Neural progenitor cell (in vitro differentiated cells): ENCODE measurements at regions not wholly inside any gene's neighbourhood (a gene's known extent, or its start where the extent isn't known, plus 50 kb on each side); places are given as distances from the start of the nearest gene placed in this dataset.

Experiments used
- DNase-seq: peaks from one replicate; pipeline ENCODE4 v3.0.0-alpha.2; 2016; ENCODE audit warnings: low spot score
- H2AFZ ChIP-seq: fragments of 200-600 bp; sonication (generic); replicated peaks from 2 replicates; pipeline ENCODE4 v1.6.1; 2016; ENCODE audit warnings: antibody characterized with exemption
- H3F3A ChIP-seq: fragments of 200-600 bp; sonication (generic); 2 replicates; pipeline ENCODE4 v1.6.1; 2016; ENCODE audit warnings: antibody characterized with exemption, low read depth
- H3K27ac ChIP-seq: fragments of 200-600 bp; sonication (generic); 2 replicates; pipeline ENCODE4 v1.5.1; 2016; ENCODE audit warnings: mild to moderate bottlenecking
- H3K27me3 ChIP-seq: fragments of 200-600 bp; sonication (generic); 2 replicates; pipeline ENCODE4 v1.6.1; 2016; ENCODE audit warnings: mild to moderate bottlenecking, moderate library complexity
- H3K36me3 ChIP-seq: fragments of 200-600 bp; sonication (generic); 2 replicates; pipeline ENCODE4 v1.5.1; 2016
- H3K4me1 ChIP-seq: fragments of 200-600 bp; sonication (generic); 2 replicates; pipeline ENCODE4 v1.6.1; 2016; ENCODE audit warnings: mixed run types
- H3K4me2 ChIP-seq: fragments of 200-600 bp; sonication (generic); 2 replicates; pipeline ENCODE4 v1.6.1; 2016
- H3K4me3 ChIP-seq: fragments of 200-600 bp; sonication (generic); 2 replicates; pipeline ENCODE4 v1.5.1; 2016
- H3K79me2 ChIP-seq: fragments of 200-600 bp; sonication (generic); 2 replicates; pipeline ENCODE4 v1.6.1; 2016; ENCODE audit warnings: low read depth
- H3K9ac ChIP-seq: fragments of 200-600 bp; sonication (generic); 2 replicates; pipeline ENCODE4 v1.6.1; 2016
- H3K9me3 ChIP-seq: fragments of 200-600 bp; sonication (generic); 2 replicates; pipeline ENCODE4 v1.5.1; 2016; ENCODE audit warnings: low read depth
- H4K20me1 ChIP-seq: fragments of 200-600 bp; sonication (generic); 2 replicates; pipeline ENCODE4 v1.6.1; 2016; ENCODE audit warnings: low read depth
- H3K27ac Mint-ChIP-seq: 3 replicates; pipeline ENCODE4 v1.8.0; 2021; ENCODE audit warnings: mixed read lengths
- H3K27me3 Mint-ChIP-seq: 2 replicates; pipeline ENCODE4 v1.8.0; 2022; ENCODE audit warnings: low read depth, mild to moderate bottlenecking, inconsistent platforms, moderate library complexity, mixed read lengths; ENCODE audit not compliant: insufficient read depth
- H3K36me3 Mint-ChIP-seq: 3 replicates; pipeline ENCODE4 v1.8.0; 2021; ENCODE audit warnings: mixed read lengths
- H3K4me1 Mint-ChIP-seq: 3 replicates; pipeline ENCODE4 v1.8.0; 2021; ENCODE audit warnings: mixed read lengths
- H3K4me3 Mint-ChIP-seq: 3 replicates; pipeline ENCODE4 v1.8.0; 2021; ENCODE audit warnings: mild to moderate bottlenecking, moderate library complexity, mixed read lengths
- H3K9me3 Mint-ChIP-seq: 3 replicates; pipeline ENCODE4 v1.8.0; 2020; ENCODE audit warnings: mixed read lengths
- EZH2 ChIP-seq: fragments of 200-600 bp; sonication (generic); IDR thresholded peaks from 2 replicates; pipeline ENCODE4 v1.6.1; 2017; ENCODE audit warnings: antibody characterized with exemption, mild to moderate bottlenecking, moderate library complexity
- EZH2phosphoT487 ChIP-seq: fragments of 200-600 bp; sonication (generic); IDR thresholded peaks from 2 replicates; pipeline ENCODE4 v1.6.1; 2017; ENCODE audit warnings: antibody characterized with exemption
- TF ChIP-seq, protein P1 (sequence below): fragments of 200-600 bp; sonication (generic); IDR thresholded peaks from 2 replicates; pipeline ENCODE4 v1.5.1; 2017; ENCODE audit warnings: antibody characterized with exemption, mild to moderate bottlenecking

DNA sequence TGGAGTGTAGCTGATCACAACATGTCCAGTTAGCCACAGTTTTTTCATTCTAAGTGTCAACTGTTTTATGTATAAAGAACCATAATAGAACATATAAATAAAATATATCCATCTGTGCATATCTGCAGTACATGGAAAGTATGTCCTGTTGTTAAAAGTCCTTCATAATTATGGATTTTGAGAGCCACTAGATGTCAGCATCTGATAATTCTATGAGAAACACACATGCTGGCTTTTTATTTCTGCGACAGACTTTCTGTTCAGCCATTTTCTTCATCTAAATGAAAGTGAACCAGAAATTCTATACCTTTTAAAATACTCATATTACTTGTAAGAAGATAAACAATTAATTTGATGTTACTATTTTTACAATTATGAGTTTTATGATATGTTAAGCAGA is 251.5 kb downstream of the GPM6A start:
- Histone ChIP-seq H3K36me3 (no peaks in the 10 kb centered on the region), H3K9ac (no peak overlapping the region), H3K27ac (no peak overlapping the region), H3F3A (no peaks in the 10 kb centered on the region), H3K4me2 (no peak overlapping the region), H3K9me3 (no peaks in the 10 kb centered on the region), H3K4me1 (no peaks in the 10 kb centered on the region), H2AFZ (no peak overlapping the region), H4K20me1 (no peaks in the 10 kb centered on the region), H3K4me3 (no peak overlapping the region), H3K79me2 (no peaks in the 10 kb centered on the region), H3K27me3 (no peaks in the 10 kb centered on the region)
- Mint-ChIP-seq H3K36me3 (no peaks in the 10 kb centered on the region), H3K4me3 (no peak overlapping the region), H3K27ac (no peak overlapping the region), H3K4me1 (peaks cover 7% of the 10 kb centered on the region), H3K27me3 (no peaks in the 10 kb centered on the region), H3K9me3 (no peaks in the 10 kb centered on the region)
- DNase-seq: no peak
- TF ChIP-seq, protein P1, sequence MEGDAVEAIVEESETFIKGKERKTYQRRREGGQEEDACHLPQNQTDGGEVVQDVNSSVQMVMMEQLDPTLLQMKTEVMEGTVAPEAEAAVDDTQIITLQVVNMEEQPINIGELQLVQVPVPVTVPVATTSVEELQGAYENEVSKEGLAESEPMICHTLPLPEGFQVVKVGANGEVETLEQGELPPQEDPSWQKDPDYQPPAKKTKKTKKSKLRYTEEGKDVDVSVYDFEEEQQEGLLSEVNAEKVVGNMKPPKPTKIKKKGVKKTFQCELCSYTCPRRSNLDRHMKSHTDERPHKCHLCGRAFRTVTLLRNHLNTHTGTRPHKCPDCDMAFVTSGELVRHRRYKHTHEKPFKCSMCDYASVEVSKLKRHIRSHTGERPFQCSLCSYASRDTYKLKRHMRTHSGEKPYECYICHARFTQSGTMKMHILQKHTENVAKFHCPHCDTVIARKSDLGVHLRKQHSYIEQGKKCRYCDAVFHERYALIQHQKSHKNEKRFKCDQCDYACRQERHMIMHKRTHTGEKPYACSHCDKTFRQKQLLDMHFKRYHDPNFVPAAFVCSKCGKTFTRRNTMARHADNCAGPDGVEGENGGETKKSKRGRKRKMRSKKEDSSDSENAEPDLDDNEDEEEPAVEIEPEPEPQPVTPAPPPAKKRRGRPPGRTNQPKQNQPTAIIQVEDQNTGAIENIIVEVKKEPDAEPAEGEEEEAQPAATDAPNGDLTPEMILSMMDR: peak; percentile 46
- no peak for TF ChIP-seq EZH2

DNA sequence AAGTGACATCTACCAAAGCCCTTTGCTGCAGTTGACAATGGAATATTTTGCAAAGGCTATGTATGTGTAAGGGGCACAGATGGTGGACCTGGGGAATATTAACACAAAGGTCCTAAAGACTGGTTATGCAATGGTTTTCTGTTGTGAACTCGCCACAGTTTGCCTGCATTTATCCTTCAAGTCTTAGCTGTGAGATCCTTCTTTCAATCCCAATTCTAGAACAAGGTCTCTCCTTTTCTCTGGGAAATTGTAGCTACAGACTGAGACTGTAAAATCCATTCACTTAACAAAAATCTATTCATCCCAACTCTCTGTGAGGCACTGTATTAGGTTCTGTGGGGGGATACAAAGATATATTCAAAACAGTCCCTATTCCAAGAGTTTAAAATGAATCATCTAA is 250.4 kb downstream of the GPM6A start:
- Histone ChIP-seq H3K4me1 (no peaks in the 10 kb centered on the region), H3K79me2 (no peaks in the 10 kb centered on the region), H3K36me3 (no peaks in the 10 kb centered on the region), H3K27me3 (no peaks in the 10 kb centered on the region), H3K9ac (no peak overlapping the region), H3K4me2 (no peak overlapping the region), H3F3A (no peaks in the 10 kb centered on the region), H3K9me3 (no peaks in the 10 kb centered on the region), H4K20me1 (no peaks in the 10 kb centered on the region), H3K4me3 (no peak overlapping the region), H2AFZ (no peak overlapping the region), H3K27ac (no peak overlapping the region)
- no peak overlapping the region for H3K4me3 Mint-ChIP-seq
- no peak overlapping the region for H3K27ac Mint-ChIP-seq
- TF ChIP-seq, protein P1: no peak
- TF ChIP-seq EZH2: no peak
- TF ChIP-seq EZH2phosphoT487: no peak
- no peaks in the 10 kb centered on the region for H3K9me3 Mint-ChIP-seq
- H3K4me1 Mint-ChIP-seq: peaks cover 7% of the 10 kb centered on the region
- H3K27me3 Mint-ChIP-seq: no peaks in the 10 kb centered on the region
- no peaks in the 10 kb centered on the region for H3K36me3 Mint-ChIP-seq
- DNase-seq: no peak

GRCh38 chr4:175562111-175562510 is 250.0 kb downstream of the GPM6A start:
- H3K4me1 Mint-ChIP-seq: peaks cover 7% of the 10 kb centered on the region
- H3K9ac ChIP-seq: no peak overlapping the region
- no peaks in the 10 kb centered on the region for H3K36me3 Mint-ChIP-seq
- no peaks in the 10 kb centered on the region for H3K79me2 ChIP-seq
- no peak for TF ChIP-seq EZH2
- no peak for TF ChIP-seq EZH2phosphoT487
- TF ChIP-seq, protein P1: no peak
- H3K27me3 Mint-ChIP-seq: no peaks in the 10 kb centered on the region
- no peak overlapping the region for H2AFZ ChIP-seq
- no peak overlapping the region for H3K27ac Mint-ChIP-seq
- no peak for DNase-seq
- no peak overlapping the region for H3K27ac ChIP-seq
- no peak overlapping the region for H3K4me2 ChIP-seq
- no peaks in the 10 kb centered on the region for H3K4me1 ChIP-seq
- H3K4me3 Mint-ChIP-seq: no peak overlapping the region
- H3K9me3 ChIP-seq: no peaks in the 10 kb centered on the region
- H3F3A ChIP-seq: no peaks in the 10 kb centered on the region
- H3K27me3 ChIP-seq: no peaks in the 10 kb centered on the region
- no peak overlapping the region for H3K4me3 ChIP-seq
- no peaks in the 10 kb centered on the region for H4K20me1 ChIP-seq
- no peaks in the 10 kb centered on the region for H3K36me3 ChIP-seq
- no peaks in the 10 kb centered on the region for H3K9me3 Mint-ChIP-seq

- Histone ChIP-seq H3K4me3 (no peak overlapping the region), H3K9ac (no peak overlapping the region), H3K4me1 (no peaks in the 10 kb centered on the region), H3K27me3 (no peaks in the 10 kb centered on the region), H3K27ac (no peak overlapping the region), H3K79me2 (no peaks in the 10 kb centered on the region), H3K9me3 (no peaks in the 10 kb centered on the region), H3K36me3 (no peaks in the 10 kb centered on the region), H4K20me1 (no peaks in the 10 kb centered on the region), H3F3A (no peaks in the 10 kb centered on the region), H2AFZ (no peak overlapping the region), H3K4me2 (no peak overlapping the region)
- DNase-seq: no peak
- H3K27me3 Mint-ChIP-seq: no peaks in the 10 kb centered on the region
- no peaks in the 10 kb centered on the region for H3K9me3 Mint-ChIP-seq
- H3K4me3 Mint-ChIP-seq: no peak overlapping the region
- H3K4me1 Mint-ChIP-seq: peaks cover 7% of the 10 kb centered on the region
- no peaks in the 10 kb centered on the region for H3K36me3 Mint-ChIP-seq
- H3K27ac Mint-ChIP-seq: no peak overlapping the region
- TF ChIP-seq, protein P1: no peak
- no peak for TF ChIP-seq EZH2
- no peak for TF ChIP-seq EZH2phosphoT487
Observed at GRCh38 chr4:175562542-175562941, 249.5 kb downstream of the GPM6A start.
